Spinal cord (tissue), 9 donors: ENCODE measurements at regions not wholly inside any gene's neighbourhood (a gene's known extent, or its start where the extent isn't known, plus 50 kb on each side); places are given as distances from the start of the nearest gene placed in this dataset.

ENCODE experiments used
- DNase-seq, 6 donors: peaks; one replicate each; pipeline versions ENCODE4 v3.0.0 to v3.0.0-alpha.2; 2013 to 2015; ENCODE audit warnings: low spot score in 6 of 6, low read depth in 4 of 6
- H3K27ac ChIP-seq: one replicate; pipeline ENCODE4 v1.5.1; 2013; ENCODE audit warnings: low read depth, low read length, control low read depth
- H3K27me3 ChIP-seq: one replicate; pipeline ENCODE4 v1.6.1; 2013; ENCODE audit warnings: low read length; ENCODE audit not compliant: control insufficient read depth, insufficient read depth
- H3K36me3 ChIP-seq: one replicate; pipeline ENCODE4 v1.6.1; 2013; ENCODE audit warnings: low read length; ENCODE audit not compliant: control insufficient read depth, insufficient read depth
- H3K4me1 ChIP-seq: one replicate; pipeline ENCODE4 v1.6.1; 2013; ENCODE audit warnings: low read length; ENCODE audit not compliant: control insufficient read depth, insufficient read depth
- H3K4me3 ChIP-seq: one replicate; pipeline ENCODE4 v1.5.1; 2013; ENCODE audit warnings: low read depth, low read length, control low read depth
- H3K9me3 ChIP-seq: one replicate; pipeline ENCODE4 v1.6.1; 2013; ENCODE audit warnings: low read length; ENCODE audit not compliant: control insufficient read depth, insufficient read depth
- WGBS: methylation state at CpG from one replicate; pipeline ENCODE4 v1.1.5; 2013; ENCODE audit warnings: missing lambda C conversion rate; ENCODE audit not compliant: insufficient coverage; 5-methylcytosine and 5-hydroxymethylcytosine counted together
- donor health status: healthy.

DNA sequence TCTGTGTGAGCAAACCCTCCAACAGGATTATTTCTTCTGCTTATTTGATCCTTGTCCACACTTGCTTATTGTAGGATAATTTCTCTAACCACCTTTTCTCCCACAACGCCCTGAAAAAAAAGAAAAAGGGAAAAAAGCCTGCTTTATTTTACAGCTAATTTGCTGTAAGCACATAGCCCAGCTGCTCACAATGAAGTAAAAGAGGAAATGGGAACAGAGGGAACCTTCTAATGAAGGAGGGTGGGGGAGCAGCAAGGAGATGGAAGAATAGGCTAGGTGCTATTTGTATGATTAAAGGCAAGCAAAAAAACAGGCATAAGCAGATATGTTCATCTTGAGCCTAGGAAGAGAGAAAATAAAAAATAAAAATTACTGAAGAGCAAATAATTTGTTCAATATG is 331.6 kb downstream of the TXNL1 start:
- Histone ChIP-seq H3K4me3 (no peak overlapping the region), H3K4me1 (no peaks in the 10 kb centered on the region), H3K27ac (no peak overlapping the region), H3K36me3 (no peaks in the 10 kb centered on the region), H3K27me3 (no peaks in the 10 kb centered on the region), H3K9me3 (no peaks in the 10 kb centered on the region)
- DNase-seq, result peak in 1 of 6 donors; percentile 87
- WGBS, result no CpG with 5 or more reads among the region's 1 CpG

GRCh38 chr18:56305583-56305982 is 332.8 kb downstream of the TXNL1 start:
- no peaks in the 10 kb centered on the region for H3K9me3 ChIP-seq
- no peak for DNase-seq
- no peak overlapping the region for H3K4me3 ChIP-seq
- no peaks in the 10 kb centered on the region for H3K4me1 ChIP-seq
- no peak overlapping the region for H3K27ac ChIP-seq
- H3K36me3 ChIP-seq, result no peaks in the 10 kb centered on the region
- H3K27me3 ChIP-seq, result no peaks in the 10 kb centered on the region

DNA sequence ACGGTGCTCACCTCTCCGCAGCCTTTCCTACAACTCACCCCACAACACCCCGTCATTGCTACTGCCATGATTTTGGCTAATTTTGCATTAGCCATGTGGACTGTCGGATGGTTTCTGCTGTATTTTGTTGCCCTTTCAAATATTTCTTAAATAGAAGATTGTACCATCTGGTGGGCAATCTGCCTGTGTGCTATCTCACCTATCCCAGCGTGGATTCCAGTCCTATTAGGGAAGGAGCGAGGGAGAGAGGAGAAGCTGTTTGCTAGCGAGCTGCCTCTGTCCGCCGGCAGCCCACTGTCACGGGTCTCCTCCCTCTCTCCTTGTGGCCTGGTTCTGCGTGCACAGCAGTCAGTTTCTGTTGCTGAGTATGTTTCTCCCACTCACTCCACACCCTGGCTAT is 336.2 kb downstream of the TXNL1 start:
- no peak overlapping the region for H3K4me3 ChIP-seq
- no peak overlapping the region for H3K27ac ChIP-seq
- no peaks in the 10 kb centered on the region for H3K4me1 ChIP-seq
- no peaks in the 10 kb centered on the region for H3K9me3 ChIP-seq
- H3K36me3 ChIP-seq, result no peaks in the 10 kb centered on the region
- WGBS, result 88% methylated on average over 4 of the region's 11 CpGs
- DNase-seq, result peak in 1 of 6 donors; percentile 53
- no peaks in the 10 kb centered on the region for H3K27me3 ChIP-seq

GRCh38 chr18:56299740-56300139 is 338.7 kb downstream of the TXNL1 start:
- Histone ChIP-seq H3K27ac (no peak overlapping the region), H3K27me3 (no peaks in the 10 kb centered on the region), H3K4me1 (no peaks in the 10 kb centered on the region), H3K4me3 (no peak overlapping the region), H3K36me3 (no peaks in the 10 kb centered on the region), H3K9me3 (no peaks in the 10 kb centered on the region)
- WGBS, result no CpG with 5 or more reads among the region's 1 CpG
- no peak for DNase-seq

DNA sequence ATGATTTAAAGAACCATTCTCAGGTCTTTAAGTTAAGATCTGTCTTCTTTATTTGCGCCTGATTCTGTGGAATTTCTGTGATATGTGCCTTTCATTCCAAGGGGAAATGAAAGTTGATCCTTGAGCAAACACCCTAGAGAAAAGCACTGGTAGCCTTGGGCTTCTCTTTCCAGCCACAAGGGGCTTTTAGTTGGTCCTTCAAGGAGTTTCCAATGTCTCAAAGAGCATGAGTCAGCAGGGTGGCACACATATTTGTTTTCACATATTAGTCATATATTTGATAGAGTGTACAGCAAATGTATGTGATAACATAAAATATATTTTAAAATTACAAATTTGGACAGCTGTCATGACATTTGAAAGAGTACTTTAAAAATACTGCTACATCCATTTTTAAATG is 339.5 kb downstream of the TXNL1 start:
- Histone ChIP-seq H3K9me3 (no peaks in the 10 kb centered on the region), H3K4me1 (no peaks in the 10 kb centered on the region), H3K27ac (no peak overlapping the region), H3K36me3 (no peaks in the 10 kb centered on the region), H3K4me3 (no peak overlapping the region), H3K27me3 (no peaks in the 10 kb centered on the region)
- WGBS, result 83% methylated on average over 1 of the region's 1 CpG
- no peak for DNase-seq

DNA sequence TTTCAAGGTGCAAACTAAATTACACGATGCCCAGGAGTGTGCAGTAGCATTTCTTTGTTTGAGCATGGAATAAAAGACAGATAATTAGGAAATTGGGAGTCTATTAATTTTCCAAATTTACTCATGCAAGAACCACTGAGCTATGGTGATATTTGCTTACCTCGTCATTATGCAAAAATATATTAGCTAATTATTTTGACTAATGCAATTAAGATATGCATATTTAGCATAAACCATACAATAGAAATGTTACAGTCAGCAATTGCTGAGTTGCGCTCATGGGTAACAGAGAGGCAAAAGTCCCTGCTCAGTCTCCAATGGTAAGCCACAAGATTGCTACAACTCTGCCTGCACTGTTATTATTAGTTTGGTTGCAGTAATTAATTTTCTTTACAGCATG is 342.0 kb downstream of the TXNL1 start:
- no peak for DNase-seq
- H3K27me3 ChIP-seq, result no peaks in the 10 kb centered on the region
- no peaks in the 10 kb centered on the region for H3K9me3 ChIP-seq
- no peaks in the 10 kb centered on the region for H3K36me3 ChIP-seq
- no peaks in the 10 kb centered on the region for H3K4me1 ChIP-seq
- no peak overlapping the region for H3K4me3 ChIP-seq
- H3K27ac ChIP-seq, result no peak overlapping the region
- 100% methylated on average over 1 of the region's 3 CpGs for WGBS

GRCh38 chr18:56294484-56295183 is 343.8 kb downstream of the TXNL1 start:
- no peaks in the 10 kb centered on the region for H3K36me3 ChIP-seq
- no peaks in the 10 kb centered on the region for H3K4me1 ChIP-seq
- H3K27me3 ChIP-seq, result no peaks in the 10 kb centered on the region
- H3K9me3 ChIP-seq, result no peaks in the 10 kb centered on the region
- DNase-seq, result no peak
- H3K4me3 ChIP-seq, result no peak overlapping the region
- no peak overlapping the region for H3K27ac ChIP-seq
- 100% methylated on average over 3 of the region's 5 CpGs for WGBS

DNA sequence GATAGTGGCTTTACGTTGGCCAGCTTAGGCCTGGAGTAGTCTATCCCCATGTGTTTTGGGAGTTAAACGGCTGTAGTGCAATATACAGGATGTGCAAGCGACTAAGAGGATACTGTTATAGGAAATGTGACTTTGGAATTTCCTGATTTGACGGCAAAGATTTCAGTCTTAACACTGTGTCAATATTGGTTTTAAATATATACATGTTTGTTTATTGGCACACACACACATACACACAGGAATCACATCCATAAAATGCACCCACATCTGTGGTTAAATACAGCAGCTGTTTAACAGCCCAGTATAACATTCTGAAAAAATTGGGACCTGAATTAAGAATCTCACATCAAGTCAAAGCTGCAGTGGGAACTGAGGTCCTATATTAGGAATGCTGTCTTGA is 347.1 kb downstream of the TXNL1 start:
- Histone ChIP-seq H3K4me3 (no peak overlapping the region), H3K4me1 (no peaks in the 10 kb centered on the region), H3K36me3 (no peaks in the 10 kb centered on the region), H3K27ac (no peak overlapping the region), H3K27me3 (no peaks in the 10 kb centered on the region), H3K9me3 (no peaks in the 10 kb centered on the region)
- peak in 1 of 6 donors; percentile 43 for DNase-seq
- 85% methylated on average over 2 of the region's 4 CpGs for WGBS

GRCh38 chr18:56289381-56289780 is 349.0 kb downstream of the TXNL1 start:
- H3K27ac ChIP-seq, result no peak overlapping the region
- WGBS, result 80% methylated on average over 1 of the region's 2 CpGs
- no peaks in the 10 kb centered on the region for H3K36me3 ChIP-seq

DNA sequence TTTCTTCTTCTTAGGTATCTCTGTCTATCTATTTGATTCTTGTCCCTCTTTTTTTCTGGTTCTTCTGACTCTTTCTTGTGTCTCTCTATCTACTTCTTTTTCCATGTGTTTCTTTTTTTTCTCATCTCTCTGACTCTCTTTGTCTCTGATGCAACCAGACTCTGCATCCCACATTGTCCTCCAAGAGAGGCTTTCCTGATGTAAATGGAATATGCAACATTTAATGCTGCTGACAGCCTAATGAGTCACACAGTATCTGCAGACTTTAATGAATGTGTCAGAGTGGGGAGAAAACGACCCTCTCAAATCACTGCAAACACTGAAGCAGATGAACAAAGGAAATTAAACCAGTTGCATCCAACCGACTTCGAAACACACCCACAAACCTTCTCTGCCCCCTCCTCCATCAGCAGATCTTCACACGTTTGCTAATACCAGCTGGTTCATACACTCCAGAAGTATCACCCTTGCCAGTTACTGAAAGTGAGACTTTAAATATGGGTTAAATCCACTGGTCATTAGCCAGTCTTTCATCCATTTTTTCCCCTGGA is 351.5 kb downstream of the TXNL1 start:
- Histone ChIP-seq H3K9me3 (no peaks in the 10 kb centered on the region), H3K4me1 (no peaks in the 10 kb centered on the region), H3K27me3 (no peaks in the 10 kb centered on the region), H3K36me3 (no peaks in the 10 kb centered on the region), H3K27ac (no peak overlapping the region), H3K4me3 (no peak overlapping the region)
- peak in 1 of 6 donors; percentile 25 for DNase-seq
- 80% methylated on average over 3 of the region's 4 CpGs for WGBS

More at GRCh38 chr18:56289381-56289780, 349.0 kb downstream of the TXNL1 start:
- H3K27me3 ChIP-seq, result no peaks in the 10 kb centered on the region
- no peak overlapping the region for H3K4me3 ChIP-seq
- no peaks in the 10 kb centered on the region for H3K4me1 ChIP-seq
- no peaks in the 10 kb centered on the region for H3K9me3 ChIP-seq
- DNase-seq, result no peak
